ENCODE measurements at regions not wholly inside any gene's neighbourhood (a gene's known extent, or its start where the extent isn't known, plus 50 kb on each side); places are given as distances from the start of the nearest gene placed in this dataset.

DNA sequence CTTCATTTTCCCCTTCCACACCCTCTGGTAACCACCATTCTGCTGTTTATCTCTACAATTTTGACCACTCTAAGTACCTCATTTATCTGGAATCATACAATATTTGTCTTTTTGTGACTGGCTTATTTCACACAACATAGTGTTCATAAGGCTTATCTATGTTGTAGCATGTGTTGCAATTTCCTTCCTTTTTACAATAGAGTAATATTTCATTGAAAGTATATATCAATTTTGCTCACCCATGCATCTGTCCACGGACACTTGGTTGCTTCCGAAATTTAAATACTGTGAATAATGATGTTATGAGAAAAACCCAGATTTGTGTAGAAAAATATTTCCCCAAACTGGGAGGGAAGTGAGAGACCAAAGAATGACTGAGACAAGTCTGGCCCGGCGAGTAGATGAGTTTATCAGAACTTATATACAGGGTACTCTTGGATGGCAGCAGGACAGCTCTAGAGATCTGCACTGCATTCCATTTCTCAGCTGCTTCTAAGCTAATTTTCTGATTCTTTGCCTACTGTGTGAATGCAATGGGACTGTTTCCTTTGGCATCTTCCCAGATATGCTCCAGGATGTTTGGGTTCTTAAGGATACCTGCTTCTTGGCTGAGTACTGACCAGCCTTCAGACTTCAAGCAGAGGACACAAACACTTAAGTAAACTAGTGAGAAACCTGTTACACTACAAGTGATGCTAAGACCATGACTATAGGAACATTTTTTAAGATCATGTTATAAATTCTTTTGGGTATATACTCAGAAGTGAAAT is 834.0 kb upstream of the PCDH9 start:
- no peak overlapping the region for H3K4me3 ChIP-seq
- no peaks in the 10 kb centered on the region for H3K9me3 ChIP-seq (ENCODE audit: low read depth, low read length)
- TF ChIP-seq FOXP2 (optimal IDR thresholded peaks at IDR 0.05; ENCODE audit: control extremely low read depth, extremely low read length, insufficient read depth) (no peak), POLR2AphosphoS5 (IDR thresholded peaks at IDR 0.05; ENCODE audit: borderline replicate concordance, low read depth, low read length) (no peak), EZH2 (IDR thresholded peaks at IDR 0.05) (no peak)
- no peak for DNase-seq (ENCODE audit: low read depth, low spot score)
- no peak overlapping the region for H3K27ac ChIP-seq
- no peak overlapping the region for H3K9ac ChIP-seq (ENCODE audit: insufficient read length)
- H3K36me3 ChIP-seq (ENCODE audit: insufficient read depth, low read length) = no peaks in the 10 kb centered on the region

DNA sequence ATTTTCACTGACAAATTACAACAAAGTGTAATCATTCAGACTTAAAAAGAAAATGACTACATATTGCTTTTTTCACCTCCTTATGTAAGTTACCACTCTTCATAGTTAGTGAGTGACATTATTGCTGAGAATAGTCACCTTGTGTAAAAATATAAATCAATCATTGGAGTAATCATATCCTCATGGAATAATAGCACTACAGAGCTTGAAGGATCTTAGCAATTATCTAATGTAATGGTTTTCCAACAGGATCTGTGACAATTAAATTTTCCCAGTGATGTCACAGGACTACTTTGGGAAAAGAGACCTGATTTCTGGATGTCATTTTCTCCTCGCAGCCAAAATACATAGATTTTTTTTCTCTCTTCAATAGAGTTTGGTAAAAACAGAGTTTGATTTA is 833.0 kb upstream of the PCDH9 start:
- DNase-seq (ENCODE audit: low read depth, low spot score) = no peak
- H3K36me3 ChIP-seq (ENCODE audit: insufficient read depth, low read length) = no peaks in the 10 kb centered on the region
- no peak overlapping the region for H3K4me3 ChIP-seq
- H3K9me3 ChIP-seq (ENCODE audit: low read depth, low read length) = no peaks in the 10 kb centered on the region
- TF ChIP-seq POLR2AphosphoS5 (IDR thresholded peaks at IDR 0.05; ENCODE audit: borderline replicate concordance, low read depth, low read length) (no peak), FOXP2 (optimal IDR thresholded peaks at IDR 0.05; ENCODE audit: control extremely low read depth, extremely low read length, insufficient read depth) (no peak)
- H3K9ac ChIP-seq (ENCODE audit: insufficient read length) = no peak overlapping the region
- no peak overlapping the region for H3K27ac ChIP-seq

DNA sequence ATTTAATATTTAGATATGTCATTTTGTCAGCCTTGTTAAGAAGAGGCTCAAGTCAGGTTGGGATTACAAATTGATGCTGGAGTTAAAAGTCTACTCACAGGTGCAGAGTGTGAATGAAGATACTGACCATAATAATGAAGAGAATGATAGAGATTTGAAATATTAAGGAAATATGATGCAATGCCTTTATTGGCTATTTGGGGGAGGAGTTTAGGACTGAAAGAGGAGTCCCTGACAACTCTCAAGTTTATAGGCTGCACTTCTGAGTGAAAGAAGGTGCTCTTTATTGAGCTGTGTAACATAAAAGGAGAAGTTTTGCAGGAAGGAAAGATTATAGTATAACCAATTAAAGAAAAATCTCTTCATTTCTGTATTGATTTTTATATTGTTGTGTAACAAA is 827.7 kb upstream of the PCDH9 start:
- Histone ChIP-seq H3K4me3 (no peak overlapping the region), H3K27ac (no peak overlapping the region), H3K9ac (ENCODE audit: insufficient read length) (no peak overlapping the region), H3K9me3 (ENCODE audit: low read depth, low read length) (no peaks in the 10 kb centered on the region), H3K36me3 (ENCODE audit: insufficient read depth, low read length) (no peaks in the 10 kb centered on the region)
- no peak for DNase-seq (ENCODE audit: low read depth, low spot score)
- TF ChIP-seq POLR2AphosphoS5 (IDR thresholded peaks at IDR 0.05; ENCODE audit: borderline replicate concordance, low read depth, low read length) = no peak
- TF ChIP-seq EZH2 (IDR thresholded peaks at IDR 0.05) = no peak
- TF ChIP-seq FOXP2 (optimal IDR thresholded peaks at IDR 0.05; ENCODE audit: control extremely low read depth, extremely low read length, insufficient read depth) = no peak

DNA sequence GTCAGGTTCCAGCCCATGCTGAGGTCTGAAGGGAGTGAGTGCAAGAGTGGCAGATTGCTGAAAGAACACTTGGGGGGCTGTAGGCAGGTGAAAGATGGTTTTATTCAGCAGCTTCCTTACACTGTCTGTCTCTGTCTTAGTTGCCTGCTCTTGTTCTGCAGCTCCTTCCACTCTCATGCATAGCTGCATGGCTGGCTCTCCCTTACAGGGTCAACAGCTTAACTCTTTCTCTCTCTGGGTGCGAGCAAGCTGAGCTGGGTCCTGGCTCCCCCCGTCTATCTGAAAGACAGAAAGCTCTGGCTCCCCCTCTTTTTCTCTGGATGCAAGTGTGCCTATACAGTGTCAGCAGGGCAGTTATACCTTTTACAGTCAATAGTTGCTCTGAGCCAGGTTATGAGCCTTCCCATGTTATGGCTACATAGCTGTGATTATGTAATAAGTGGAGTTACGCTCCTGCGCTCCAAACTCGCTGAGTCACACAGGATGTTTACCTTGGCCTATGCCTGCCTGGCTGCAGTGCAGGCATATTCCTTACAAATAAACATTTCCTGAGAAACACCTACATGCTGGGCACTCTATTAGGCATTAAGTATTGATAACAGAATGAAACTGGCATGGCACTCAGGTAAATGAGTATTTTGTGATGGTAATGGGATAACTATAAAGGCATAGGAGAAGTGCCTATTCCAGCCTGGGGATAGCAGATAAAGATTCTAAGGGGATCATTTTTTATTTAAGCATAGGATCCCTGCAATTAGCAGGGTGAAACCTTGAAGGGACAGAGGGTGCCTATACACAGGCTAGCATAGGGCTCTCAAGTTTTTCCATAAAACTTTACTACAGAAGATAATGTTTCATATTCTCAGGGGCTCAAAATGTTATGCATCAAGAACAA is 826.9 kb upstream of the PCDH9 start:
- TF ChIP-seq POLR2AphosphoS5 (IDR thresholded peaks at IDR 0.05; ENCODE audit: borderline replicate concordance, low read depth, low read length) (no peak), EZH2 (IDR thresholded peaks at IDR 0.05) (no peak), FOXP2 (optimal IDR thresholded peaks at IDR 0.05; ENCODE audit: control extremely low read depth, extremely low read length, insufficient read depth) (no peak)
- Histone ChIP-seq H3K4me3 (no peak overlapping the region), H3K9ac (ENCODE audit: insufficient read length) (no peak overlapping the region), H3K27ac (no peak overlapping the region), H3K9me3 (ENCODE audit: low read depth, low read length) (no peaks in the 10 kb centered on the region), H3K36me3 (ENCODE audit: insufficient read depth, low read length) (no peaks in the 10 kb centered on the region)
- DNase-seq (ENCODE audit: low read depth, low spot score) = no peak

DNA sequence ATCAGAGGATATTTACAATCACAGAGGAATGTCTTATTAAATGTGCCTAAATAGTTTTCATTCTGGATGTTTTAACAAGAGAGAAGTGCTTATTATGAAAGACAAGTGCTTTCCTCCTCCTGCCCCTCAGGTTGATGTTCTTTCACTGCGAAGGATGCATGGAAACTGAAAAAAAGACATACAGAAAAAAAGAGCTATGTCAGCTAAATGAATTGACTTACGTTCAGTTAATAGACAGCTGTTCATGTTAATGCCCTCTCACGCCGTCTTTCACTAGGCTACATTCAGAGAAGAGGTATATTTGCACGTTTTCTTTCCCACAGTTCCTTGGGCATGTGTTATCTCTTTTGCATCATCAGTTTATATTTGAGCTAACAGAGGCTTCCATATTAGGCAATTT is 821.8 kb upstream of the PCDH9 start:
- no peak for DNase-seq (ENCODE audit: low read depth, low spot score)
- H3K36me3 ChIP-seq (ENCODE audit: insufficient read depth, low read length) = no peaks in the 10 kb centered on the region
- TF ChIP-seq POLR2AphosphoS5 (IDR thresholded peaks at IDR 0.05; ENCODE audit: borderline replicate concordance, low read depth, low read length) (no peak), EZH2 (IDR thresholded peaks at IDR 0.05) (no peak), FOXP2 (optimal IDR thresholded peaks at IDR 0.05; ENCODE audit: control extremely low read depth, extremely low read length, insufficient read depth) (no peak)

DNA sequence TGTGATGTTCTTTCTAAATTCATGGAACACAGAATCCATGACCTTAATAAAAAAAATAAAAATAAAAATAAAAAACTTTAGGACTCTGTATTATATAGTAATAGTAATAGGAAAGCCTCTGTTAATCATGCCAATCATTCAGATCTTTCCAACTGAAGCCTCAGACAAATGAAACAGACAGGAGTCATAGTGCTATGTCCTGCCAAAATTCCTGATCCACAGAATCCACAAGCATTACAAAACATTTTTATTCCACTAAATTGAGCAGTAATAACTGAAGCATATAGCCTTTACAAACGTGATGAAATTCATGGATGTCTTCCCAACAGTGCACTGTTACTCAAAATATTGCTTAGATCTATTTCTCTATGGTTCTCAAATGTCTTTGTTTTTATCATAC is 820.6 kb upstream of the PCDH9 start:
- H3K27ac ChIP-seq = no peak overlapping the region
- no peaks in the 10 kb centered on the region for H3K36me3 ChIP-seq (ENCODE audit: insufficient read depth, low read length)
- TF ChIP-seq POLR2AphosphoS5 (IDR thresholded peaks at IDR 0.05; ENCODE audit: borderline replicate concordance, low read depth, low read length) (no peak), EZH2 (IDR thresholded peaks at IDR 0.05) (no peak), FOXP2 (optimal IDR thresholded peaks at IDR 0.05; ENCODE audit: control extremely low read depth, extremely low read length, insufficient read depth) (no peak)
- H3K9ac ChIP-seq (ENCODE audit: insufficient read length) = no peak overlapping the region
- DNase-seq (ENCODE audit: low read depth, low spot score) = no peak
- no peaks in the 10 kb centered on the region for H3K9me3 ChIP-seq (ENCODE audit: low read depth, low read length)
- no peak overlapping the region for H3K4me3 ChIP-seq

More for the DNA sequence above, 821.8 kb upstream of the PCDH9 start:
- H3K4me3 ChIP-seq = no peak overlapping the region
- H3K9ac ChIP-seq (ENCODE audit: insufficient read length) = no peak overlapping the region
- no peaks in the 10 kb centered on the region for H3K9me3 ChIP-seq (ENCODE audit: low read depth, low read length)
- H3K27ac ChIP-seq = no peak overlapping the region

DNA sequence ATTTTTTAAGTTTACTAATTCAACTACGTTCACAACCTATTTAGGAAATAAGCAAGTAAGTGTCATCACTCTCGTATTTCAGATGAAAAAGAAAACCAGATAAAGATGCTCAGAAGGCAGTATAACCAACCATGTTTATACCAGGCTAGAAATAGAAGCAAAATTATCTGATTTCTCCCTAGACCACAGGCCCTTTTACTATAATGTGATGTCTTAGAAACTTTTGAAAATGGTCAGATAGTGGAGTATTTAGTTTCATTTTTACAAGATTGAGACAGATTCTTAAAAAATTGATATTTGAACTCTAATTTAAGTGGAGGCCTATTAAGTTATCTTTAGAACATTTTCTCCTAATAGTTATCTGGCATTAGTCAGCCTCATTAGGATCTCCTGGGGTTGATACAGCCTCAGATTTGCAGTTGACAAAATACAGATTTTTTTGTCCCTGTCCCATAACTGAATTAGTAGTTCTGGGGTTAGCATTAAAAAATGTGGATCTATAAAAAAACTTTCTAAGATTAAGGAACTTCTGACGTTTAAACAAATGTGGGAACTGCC is 818.7 kb upstream of the PCDH9 start:
- no peak for TF ChIP-seq POLR2AphosphoS5 (IDR thresholded peaks at IDR 0.05; ENCODE audit: borderline replicate concordance, low read depth, low read length)
- no peak for TF ChIP-seq EZH2 (IDR thresholded peaks at IDR 0.05)
- no peak for TF ChIP-seq FOXP2 (optimal IDR thresholded peaks at IDR 0.05; ENCODE audit: control extremely low read depth, extremely low read length, insufficient read depth)
- H3K36me3 ChIP-seq (ENCODE audit: insufficient read depth, low read length) = no peaks in the 10 kb centered on the region
- H3K4me3 ChIP-seq = no peak overlapping the region
- no peaks in the 10 kb centered on the region for H3K9me3 ChIP-seq (ENCODE audit: low read depth, low read length)
- H3K9ac ChIP-seq (ENCODE audit: insufficient read length) = no peak overlapping the region
- no peak overlapping the region for H3K27ac ChIP-seq
- no peak for DNase-seq (ENCODE audit: low read depth, low spot score)

DNA sequence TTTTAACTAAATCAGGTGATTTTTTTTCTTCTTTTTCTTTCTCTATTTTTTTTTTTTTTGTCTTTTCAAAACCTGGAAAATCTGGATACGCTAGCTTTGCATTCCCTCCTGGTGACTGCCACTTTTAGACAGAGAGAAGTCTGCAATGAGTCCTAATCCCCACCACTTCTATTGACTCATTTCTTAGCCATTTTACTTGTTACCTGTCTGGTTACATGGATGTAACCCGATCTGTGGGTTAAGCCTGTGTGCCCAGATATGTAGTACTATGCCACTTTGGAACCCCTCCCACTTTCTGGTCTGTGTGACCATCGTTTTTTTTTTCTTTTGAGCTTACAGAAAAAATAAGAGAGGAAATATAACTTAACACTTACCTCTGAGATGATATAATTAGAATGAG is 817.8 kb upstream of the PCDH9 start:
- TF ChIP-seq EZH2 (IDR thresholded peaks at IDR 0.05) = no peak
- TF ChIP-seq FOXP2 (optimal IDR thresholded peaks at IDR 0.05; ENCODE audit: control extremely low read depth, extremely low read length, insufficient read depth) = no peak
- TF ChIP-seq POLR2AphosphoS5 (IDR thresholded peaks at IDR 0.05; ENCODE audit: borderline replicate concordance, low read depth, low read length) = no peak
- DNase-seq (ENCODE audit: low read depth, low spot score) = no peak

More for the DNA sequence above, 817.8 kb upstream of the PCDH9 start:
- no peaks in the 10 kb centered on the region for H3K9me3 ChIP-seq (ENCODE audit: low read depth, low read length)
- no peak overlapping the region for H3K27ac ChIP-seq
- H3K9ac ChIP-seq (ENCODE audit: insufficient read length) = no peak overlapping the region
- no peak overlapping the region for H3K4me3 ChIP-seq
- no peaks in the 10 kb centered on the region for H3K36me3 ChIP-seq (ENCODE audit: insufficient read depth, low read length)

Data from SK-N-MC (cell line).